ENCODE measurements at regions not wholly inside any gene's neighbourhood (a gene's known extent, or its start where the extent isn't known, plus 50 kb on each side); places are given as distances from the start of the nearest gene placed in this dataset.

DNA sequence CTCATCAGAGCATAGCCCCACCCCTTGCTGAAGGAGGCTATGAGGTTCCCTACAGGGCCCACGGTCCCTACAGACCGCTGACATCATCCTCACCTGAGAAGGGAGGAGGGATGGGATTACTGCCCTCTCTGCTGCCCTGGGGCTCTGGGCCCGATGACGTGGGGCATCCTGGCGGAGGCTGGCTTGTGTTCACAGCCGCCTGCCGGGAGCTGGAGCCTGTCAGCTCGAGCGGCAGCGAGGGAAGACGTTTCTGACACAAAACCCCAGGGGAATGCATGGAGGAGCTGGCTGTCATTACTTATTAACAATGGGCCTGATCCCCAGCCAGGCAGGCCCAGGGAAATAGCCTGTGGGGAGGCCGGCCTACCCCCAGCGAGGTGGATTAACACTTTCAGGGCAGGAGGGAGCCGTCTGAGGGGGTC, 106.6 kb upstream of the ATP6AP2 start:
- TF ChIP-seq, protein P1, sequence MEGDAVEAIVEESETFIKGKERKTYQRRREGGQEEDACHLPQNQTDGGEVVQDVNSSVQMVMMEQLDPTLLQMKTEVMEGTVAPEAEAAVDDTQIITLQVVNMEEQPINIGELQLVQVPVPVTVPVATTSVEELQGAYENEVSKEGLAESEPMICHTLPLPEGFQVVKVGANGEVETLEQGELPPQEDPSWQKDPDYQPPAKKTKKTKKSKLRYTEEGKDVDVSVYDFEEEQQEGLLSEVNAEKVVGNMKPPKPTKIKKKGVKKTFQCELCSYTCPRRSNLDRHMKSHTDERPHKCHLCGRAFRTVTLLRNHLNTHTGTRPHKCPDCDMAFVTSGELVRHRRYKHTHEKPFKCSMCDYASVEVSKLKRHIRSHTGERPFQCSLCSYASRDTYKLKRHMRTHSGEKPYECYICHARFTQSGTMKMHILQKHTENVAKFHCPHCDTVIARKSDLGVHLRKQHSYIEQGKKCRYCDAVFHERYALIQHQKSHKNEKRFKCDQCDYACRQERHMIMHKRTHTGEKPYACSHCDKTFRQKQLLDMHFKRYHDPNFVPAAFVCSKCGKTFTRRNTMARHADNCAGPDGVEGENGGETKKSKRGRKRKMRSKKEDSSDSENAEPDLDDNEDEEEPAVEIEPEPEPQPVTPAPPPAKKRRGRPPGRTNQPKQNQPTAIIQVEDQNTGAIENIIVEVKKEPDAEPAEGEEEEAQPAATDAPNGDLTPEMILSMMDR (IDR thresholded peaks at IDR 0.05): no peak
- TF ChIP-seq POLR2A (IDR thresholded peaks at IDR 0.05): no peak
- no peak for TF ChIP-seq POLR2AphosphoS5 (IDR thresholded peaks at IDR 0.05)

Data from suprapubic skin (tissue), 4 donors.